ENCODE measurements at regions not wholly inside any gene's neighbourhood (a gene's known extent, or its start where the extent isn't known, plus 50 kb on each side); places are given as distances from the start of the nearest gene placed in this dataset.
"Not testable (repeated sequence)": the region's sequence is repeated elsewhere in the genome, so short reads cannot be mapped to it uniquely, and the experiment has no call there.

- no peak for DNase-seq
Observed at GRCh38 chr1:118290571-118290970, 105.5 kb upstream of the SPAG17 start.

- DNase-seq: no peak
Observed at GRCh38 chr1:118290046-118290445, 105.0 kb upstream of the SPAG17 start.

GRCh38 chr1:118280656-118281055, 95.6 kb upstream of the SPAG17 start:
- DNase-seq: not testable (repeated sequence)

GRCh38 chr1:118275472-118276115, 90.6 kb upstream of the SPAG17 start:
- no peak for DNase-seq

- DNase-seq: no peak
Observed at GRCh38 chr1:118272884-118273283, 87.9 kb upstream of the SPAG17 start.

DNA sequence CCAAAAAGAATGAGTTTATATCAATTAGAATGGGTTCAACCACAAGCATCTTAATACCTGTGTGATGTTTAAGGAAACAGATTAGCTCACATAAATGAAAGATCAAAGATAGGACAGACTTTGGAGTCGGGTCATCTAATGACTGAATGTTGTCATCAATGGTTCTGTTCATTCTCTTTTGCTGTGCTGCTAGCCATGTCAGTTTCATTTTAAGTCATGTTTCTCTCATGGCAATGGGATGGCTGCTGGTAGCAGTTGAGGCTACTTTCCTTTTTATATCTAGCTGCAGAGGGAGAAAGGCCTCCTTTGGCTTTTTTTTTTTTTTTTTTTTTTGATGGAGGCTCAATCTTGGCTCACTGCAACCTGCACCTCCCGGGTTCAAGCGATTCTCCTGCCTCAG, 86.9 kb upstream of the SPAG17 start:
- no peak for DNase-seq

GRCh38 chr1:118269598-118269997, 84.6 kb upstream of the SPAG17 start:
- no peak for DNase-seq

GRCh38 chr1:118266436-118266835, 81.4 kb upstream of the SPAG17 start:
- no peak for DNase-seq

- no peak for DNase-seq
Observed at GRCh38 chr1:118264343-118264742, 79.3 kb upstream of the SPAG17 start.

DNA sequence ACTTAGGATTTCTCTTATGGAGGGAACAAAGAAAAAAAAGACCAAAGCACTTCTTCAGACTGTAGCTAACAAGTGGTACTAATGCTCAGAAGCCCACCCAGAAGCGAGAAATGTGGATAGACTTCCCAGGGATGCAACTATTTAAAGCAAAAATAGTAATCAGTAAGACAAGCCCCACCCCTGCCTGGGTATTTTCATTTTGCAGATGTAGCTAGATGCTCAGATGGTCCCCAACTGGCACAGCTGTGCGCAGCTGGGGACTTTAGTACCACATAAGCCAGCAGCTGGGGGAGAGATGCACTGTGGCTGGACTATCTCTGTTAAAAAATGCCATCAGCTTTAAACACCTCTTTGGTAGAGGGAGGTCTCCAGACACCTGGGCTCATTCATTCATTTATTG, 77.8 kb upstream of the SPAG17 start:
- no peak for DNase-seq

DNA sequence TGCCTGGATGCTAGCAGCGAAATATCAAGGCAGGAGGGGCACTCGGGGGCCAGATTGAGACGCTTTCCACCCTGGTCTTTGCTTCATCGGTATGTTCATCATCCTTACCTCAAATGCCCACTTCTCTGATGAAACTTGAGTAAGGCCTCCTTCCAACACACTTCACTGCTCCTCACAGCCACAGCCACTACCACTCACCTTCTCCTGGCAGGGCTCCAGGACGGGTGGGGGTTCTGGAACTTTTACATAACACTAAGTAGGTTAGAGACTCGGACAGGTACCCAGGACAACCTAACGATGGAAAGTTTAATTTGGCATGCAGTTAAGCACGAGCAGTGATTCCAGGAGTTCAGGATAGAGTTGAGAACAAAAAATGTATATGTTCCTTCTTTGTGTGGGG, 73.9 kb upstream of the SPAG17 start:
- no peak for DNase-seq

DNA sequence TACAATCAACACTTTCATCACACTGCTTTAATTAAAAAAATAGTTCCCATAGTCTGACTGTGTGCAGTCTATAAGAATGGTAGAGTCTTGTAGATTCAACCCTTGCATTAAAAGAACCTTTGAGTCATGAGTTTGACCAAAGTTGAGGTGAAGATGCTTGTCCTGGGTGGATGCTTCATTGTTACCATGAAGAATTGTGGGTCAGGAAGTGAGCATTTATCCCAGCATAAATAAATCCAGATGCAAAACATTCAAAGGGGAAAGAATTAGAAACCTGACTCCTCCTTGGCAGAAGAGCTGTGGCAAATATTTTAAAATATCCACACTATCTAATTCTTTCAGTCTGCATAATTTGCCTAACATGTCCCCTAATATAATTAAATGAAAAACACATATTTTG, 72.9 kb upstream of the SPAG17 start:
- no peak for DNase-seq

DNA sequence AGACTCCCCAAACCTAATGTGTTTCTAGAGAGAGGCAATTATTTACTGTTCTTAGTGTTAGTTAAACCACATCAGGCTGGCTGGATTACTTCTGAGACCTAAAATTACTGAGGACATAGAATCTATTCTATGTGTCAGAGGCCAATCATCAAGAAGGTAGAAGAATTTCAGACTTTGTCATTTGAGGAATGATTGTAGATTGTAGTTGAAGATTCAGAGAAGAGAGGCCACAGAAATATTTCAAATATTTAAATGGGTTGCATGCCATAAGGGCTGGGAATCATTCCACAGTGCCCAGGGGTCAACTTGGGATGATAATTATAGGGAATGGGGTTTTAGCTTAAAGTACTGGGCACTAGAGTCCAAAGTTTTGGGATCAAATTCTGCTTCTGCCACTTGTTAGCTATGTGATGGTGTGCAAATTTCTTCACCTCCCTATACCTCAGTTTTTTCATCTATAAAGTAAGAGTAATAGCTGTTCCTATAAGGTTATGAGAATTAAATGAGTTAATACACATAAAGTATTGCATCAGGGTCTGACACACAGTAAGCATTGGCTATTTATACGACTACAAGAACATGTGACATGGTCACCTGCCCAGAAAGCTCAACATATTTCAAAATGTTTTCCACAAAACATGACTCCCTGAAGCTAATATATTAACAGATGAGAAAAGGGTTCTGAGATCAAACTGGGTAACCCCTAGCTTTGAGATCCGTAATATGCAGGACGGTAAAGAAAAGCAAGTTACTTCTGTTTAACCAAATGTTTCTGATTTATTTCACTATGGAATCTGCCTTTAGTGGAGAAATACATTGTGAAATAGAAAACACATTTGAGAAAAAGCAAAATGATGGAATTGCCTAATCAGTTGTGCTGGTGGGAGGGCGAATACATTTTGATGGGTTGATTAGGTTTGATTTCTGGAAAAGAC, 69.7 kb upstream of the SPAG17 start:
- no peak for DNase-seq

GRCh38 chr1:118254001-118254400, 69.0 kb upstream of the SPAG17 start:
- no peak for DNase-seq

- DNase-seq: no peak
Observed at GRCh38 chr1:118253053-118253915, 68.3 kb upstream of the SPAG17 start.

DNA sequence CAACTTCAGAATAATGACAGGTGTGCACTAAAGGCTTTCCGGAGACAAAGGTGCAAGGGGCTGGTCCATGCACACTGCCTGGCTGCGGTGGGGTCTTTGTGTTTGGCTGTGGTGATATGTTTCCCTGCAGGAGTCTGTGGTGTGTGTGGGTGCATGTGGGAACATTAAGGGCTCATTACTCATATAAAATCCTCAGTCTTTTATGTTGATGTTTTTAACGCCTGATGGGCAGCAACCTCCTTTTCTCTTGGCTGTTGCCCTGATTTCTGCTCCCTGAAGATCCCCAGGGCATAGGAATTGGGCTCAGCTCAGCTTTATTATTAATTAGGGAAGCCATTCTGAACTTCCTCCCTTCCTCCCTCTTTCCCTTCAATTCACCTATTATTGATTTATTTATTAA, 67.6 kb upstream of the SPAG17 start:
- no peak for DNase-seq

DNA sequence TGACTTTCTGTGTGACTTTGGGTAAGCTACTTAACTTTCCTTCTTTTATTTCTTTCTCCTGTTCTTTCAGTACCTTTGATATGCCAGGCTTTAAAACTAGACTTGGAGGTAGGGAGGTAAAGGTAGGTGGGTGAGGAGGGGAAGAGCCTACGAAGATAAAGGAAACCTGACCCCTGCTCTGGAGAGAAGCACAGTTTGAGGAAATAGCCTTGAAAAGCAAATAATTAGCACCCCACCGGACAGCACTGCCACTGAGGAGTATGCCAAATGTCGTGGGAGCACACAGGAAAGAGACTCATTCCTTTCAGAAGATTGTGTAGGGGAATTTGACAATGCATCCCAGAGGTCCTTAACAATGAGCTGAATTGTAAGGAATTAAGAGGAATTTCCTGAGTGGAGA, 65.2 kb upstream of the SPAG17 start:
- no peak for DNase-seq

DNA sequence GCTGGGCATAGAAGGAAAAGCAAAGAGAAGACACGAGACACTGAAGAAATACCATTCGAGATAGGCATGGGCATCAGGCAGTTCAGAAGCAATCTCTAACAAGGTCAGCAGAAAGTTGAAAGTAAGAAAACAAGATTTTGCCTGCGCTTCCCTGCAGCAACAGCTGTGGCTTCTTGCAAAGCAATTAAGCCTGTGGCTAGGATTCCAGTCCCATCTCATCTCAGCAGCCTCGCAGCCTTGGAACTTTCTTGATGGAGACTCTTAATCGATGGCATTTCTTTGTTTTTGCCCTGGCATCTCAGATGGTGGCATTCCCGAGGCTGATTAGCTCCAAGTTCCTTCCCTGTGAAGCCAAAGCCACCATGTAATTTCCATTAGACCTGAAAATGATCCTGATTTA, 64.6 kb upstream of the SPAG17 start:
- no peak for DNase-seq

DNA sequence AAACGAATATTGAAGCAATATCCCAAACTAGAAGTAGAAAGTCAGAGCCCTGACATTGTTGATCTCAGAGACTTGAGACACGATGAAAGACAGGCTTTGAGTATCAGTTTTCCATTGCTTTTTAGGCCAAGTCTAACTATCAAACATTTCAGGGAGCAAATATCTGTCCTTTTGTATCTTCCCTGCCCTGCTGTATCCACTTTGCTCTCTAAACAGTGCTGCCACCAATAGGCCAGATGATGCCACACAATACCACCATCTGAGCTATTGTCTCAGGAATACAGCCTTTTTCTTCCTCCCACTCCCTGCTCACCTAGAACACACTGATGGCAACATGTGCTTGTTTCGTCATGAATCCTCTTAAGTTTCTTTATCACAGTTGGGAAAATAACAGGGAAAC, 62.6 kb upstream of the SPAG17 start:
- DNase-seq: peak; percentile 33

DNA sequence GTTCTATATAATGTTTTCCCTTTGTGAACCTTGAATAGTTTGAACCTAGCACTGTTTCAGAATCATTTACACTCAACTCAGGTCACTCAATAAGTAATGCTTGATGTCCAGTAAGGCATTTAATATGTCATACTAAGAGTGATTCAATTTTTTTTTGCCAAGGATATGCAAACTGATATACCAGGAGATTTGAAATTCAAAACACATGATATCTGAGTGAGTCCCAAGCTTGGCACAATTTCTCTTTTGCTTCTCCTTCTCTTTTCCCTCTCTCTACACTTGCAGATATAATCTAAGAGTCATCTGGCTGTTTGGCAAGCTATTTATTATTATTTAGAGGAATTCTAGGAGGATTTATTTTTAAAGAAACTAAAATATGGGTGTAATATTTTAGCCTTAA, 61.6 kb upstream of the SPAG17 start:
- DNase-seq: no peak

DNA sequence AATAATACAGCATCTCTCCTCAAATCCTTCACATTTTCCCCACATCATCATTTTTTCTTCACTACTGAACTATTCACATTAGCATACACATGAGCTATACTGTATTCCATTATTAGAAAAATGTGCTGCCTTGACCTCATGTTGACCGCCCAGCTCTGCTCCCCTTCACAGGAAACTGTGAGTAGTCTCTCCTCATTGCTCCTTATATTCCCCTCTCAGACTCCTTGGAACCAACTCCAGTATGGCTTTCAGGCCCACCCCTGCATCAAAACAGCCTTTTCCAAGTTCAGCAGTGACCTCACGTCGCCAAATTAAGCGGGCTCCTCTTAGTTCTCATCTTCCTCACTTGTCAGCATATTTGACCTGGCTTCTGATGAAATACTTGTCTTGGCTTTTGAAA, 59.2 kb upstream of the SPAG17 start:
- DNase-seq: no peak

GRCh38 chr1:118243269-118243668, 58.2 kb upstream of the SPAG17 start:
- DNase-seq: no peak
